PC-3 (cell line): ENCODE measurements at regions not wholly inside any gene's neighbourhood (a gene's known extent, or its start where the extent isn't known, plus 50 kb on each side); places are given as distances from the start of the nearest gene placed in this dataset.

ENCODE experiments used
- ATAC-seq: fragments of 200-7000 bp; cut with Tn5 transposase; 2 replicates; pipeline ENCODE4 v1.9.1; 2020; ENCODE audit warnings: mild to moderate bottlenecking, moderate library complexity
- BruUV-seq: library from RNA; stranded (reverse); fragments of 400-500 nt; replicated peaks from 2 replicates; lab custom pipeline; 2021; lab: Mats Ljungman, UMichigan
- CTCF ChIA-PET: fragments of 300-600 bp; sonication (Branson Sonifier 250); formaldehyde crosslinking; loops from one replicate; lab custom pipeline; 2022; ENCODE audit warnings: antibody characterized with exemption; lab: Charles Lee
- POLR2A ChIA-PET: fragments of 300-600 bp; sonication (Branson Sonifier 250); formaldehyde crosslinking; loops from one replicate; lab custom pipeline; 2022; ENCODE audit warnings: antibody characterized with exemption; ENCODE audit not compliant: unreplicated experiment; lab: Charles Lee
- DNase-seq: peaks from one replicate; pipeline ENCODE4 v3.0.0-alpha.2; 2015
- H2AFZ ChIP-seq: fragments of 300-600 bp; sonication (generic); 2 replicates; pipeline ENCODE4 v1.6.0; 2016; ENCODE audit warnings: antibody characterized with exemption, low read length
- H3F3A ChIP-seq: fragments of 300-600 bp; sonication (generic); one replicate; pipeline ENCODE4 v1.6.0; 2017; ENCODE audit warnings: antibody characterized with exemption, low read length, control low read depth, mild to moderate bottlenecking; ENCODE audit not compliant: unreplicated experiment
- H3K27ac ChIP-seq: fragments of 300-600 bp; sonication (generic); 2 replicates; pipeline ENCODE4 v1.5.1; 2016; ENCODE audit warnings: mild to moderate bottlenecking, low read length
- H3K27me3 ChIP-seq: fragments of 300-600 bp; sonication (generic); 2 replicates; pipeline ENCODE4 v1.6.1; 2016; ENCODE audit warnings: low read length, mixed read lengths
- H3K36me3 ChIP-seq: fragments of 300-600 bp; sonication (generic); 2 replicates; pipeline ENCODE4 v1.6.1; 2016; ENCODE audit warnings: low read depth, mixed run types, low read length, mixed read lengths
- H3K4me1 ChIP-seq: fragments of 300-600 bp; sonication (generic); 2 replicates; pipeline ENCODE4 v1.5.1; 2016; ENCODE audit warnings: low read length; ENCODE audit not compliant: insufficient read depth
- H3K4me2 ChIP-seq: fragments of 300-600 bp; sonication (generic); 2 replicates; pipeline ENCODE4 v1.6.0; 2016; ENCODE audit warnings: low read length
- H3K4me3 ChIP-seq: fragments of 300-600 bp; sonication (generic); 2 replicates; pipeline ENCODE4 v1.5.1; 2016; ENCODE audit warnings: mild to moderate bottlenecking, low read length, mixed read lengths
- H3K79me2 ChIP-seq: fragments of 300-600 bp; sonication (generic); 2 replicates; pipeline ENCODE4 v1.6.1; 2017; ENCODE audit warnings: low read length, mixed read lengths
- H3K9ac ChIP-seq: fragments of 300-600 bp; sonication (generic); 2 replicates; pipeline ENCODE4 v1.6.0; 2016; ENCODE audit warnings: mild to moderate bottlenecking, low read length
- H3K9me2 ChIP-seq: fragments of 300-600 bp; sonication (generic); replicated peaks from 2 replicates; pipeline ENCODE4 v1.6.1; 2016; ENCODE audit warnings: mixed run types, low read length, mixed read lengths
- H3K9me3 ChIP-seq: fragments of 300-600 bp; sonication (generic); 2 replicates; pipeline ENCODE4 v1.6.1; 2016; ENCODE audit warnings: low read length, mixed read lengths
- H4K20me1 ChIP-seq: fragments of 300-600 bp; sonication (generic); 2 replicates; pipeline ENCODE4 v1.6.1; 2016; ENCODE audit warnings: low read length, mixed read lengths
- EZH2 ChIP-seq: fragments of 300-600 bp; sonication (generic); IDR thresholded peaks from one replicate; pipeline ENCODE4 v1.6.1; 2017; ENCODE audit warnings: antibody characterized with exemption, mild to moderate bottlenecking, low read length; ENCODE audit not compliant: unreplicated experiment
- EZH2phosphoT487 ChIP-seq: fragments of 300-600 bp; sonication (generic); IDR thresholded peaks from 2 replicates; pipeline ENCODE4 v1.6.1; 2018; ENCODE audit warnings: mild to moderate bottlenecking, antibody characterized with exemption, low read length, borderline replicate concordance
- intact Hi-C: fragments of 100-400 bp; cut with micrococcal nuclease; formaldehyde crosslinking; loops from 2 replicates; pipeline ENCODE4 v1.9.0; 2023
- TF ChIP-seq, protein P1 (sequence below): fragments of 300-600 bp; sonication (generic); conservative IDR thresholded peaks from 2 replicates; pipeline ENCODE4 v1.5.1; 2017; ENCODE audit warnings: antibody characterized with exemption, low read depth, mild to moderate bottlenecking, low read length

- Histone ChIP-seq H3K4me2 (no peak overlapping the region), H3K9me3 (peaks cover 6% of the 10 kb centered on the region; the same call in 1 of the 2 replicates), H3K9me2 (no peaks in the 10 kb centered on the region), H3K4me3 (no peak overlapping the region), H3K27ac (no peak overlapping the region), H2AFZ (no peak overlapping the region), H3K4me1 (no peaks in the 10 kb centered on the region), H3K9ac (no peak overlapping the region), H3K79me2 (no peaks in the 10 kb centered on the region), H3K27me3 (no peaks in the 10 kb centered on the region), H3F3A (no peaks in the 10 kb centered on the region), H4K20me1 (no peaks in the 10 kb centered on the region), H3K36me3 (no peaks in the 10 kb centered on the region)
- ChIA-PET POLR2A (no interaction called here), CTCF (no interaction called here)
- no TSS peak for BruUV-seq
- no peak for TF ChIP-seq EZH2phosphoT487
- TF ChIP-seq EZH2: no peak
- TF ChIP-seq, protein P1, sequence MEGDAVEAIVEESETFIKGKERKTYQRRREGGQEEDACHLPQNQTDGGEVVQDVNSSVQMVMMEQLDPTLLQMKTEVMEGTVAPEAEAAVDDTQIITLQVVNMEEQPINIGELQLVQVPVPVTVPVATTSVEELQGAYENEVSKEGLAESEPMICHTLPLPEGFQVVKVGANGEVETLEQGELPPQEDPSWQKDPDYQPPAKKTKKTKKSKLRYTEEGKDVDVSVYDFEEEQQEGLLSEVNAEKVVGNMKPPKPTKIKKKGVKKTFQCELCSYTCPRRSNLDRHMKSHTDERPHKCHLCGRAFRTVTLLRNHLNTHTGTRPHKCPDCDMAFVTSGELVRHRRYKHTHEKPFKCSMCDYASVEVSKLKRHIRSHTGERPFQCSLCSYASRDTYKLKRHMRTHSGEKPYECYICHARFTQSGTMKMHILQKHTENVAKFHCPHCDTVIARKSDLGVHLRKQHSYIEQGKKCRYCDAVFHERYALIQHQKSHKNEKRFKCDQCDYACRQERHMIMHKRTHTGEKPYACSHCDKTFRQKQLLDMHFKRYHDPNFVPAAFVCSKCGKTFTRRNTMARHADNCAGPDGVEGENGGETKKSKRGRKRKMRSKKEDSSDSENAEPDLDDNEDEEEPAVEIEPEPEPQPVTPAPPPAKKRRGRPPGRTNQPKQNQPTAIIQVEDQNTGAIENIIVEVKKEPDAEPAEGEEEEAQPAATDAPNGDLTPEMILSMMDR: no peak
- no peak for DNase-seq
- intact Hi-C loops: no loop called here
- ATAC-seq: no peak
Measured at GRCh38 chr7:115522174-115522573, 508.4 kb downstream of the TFEC start.

DNA sequence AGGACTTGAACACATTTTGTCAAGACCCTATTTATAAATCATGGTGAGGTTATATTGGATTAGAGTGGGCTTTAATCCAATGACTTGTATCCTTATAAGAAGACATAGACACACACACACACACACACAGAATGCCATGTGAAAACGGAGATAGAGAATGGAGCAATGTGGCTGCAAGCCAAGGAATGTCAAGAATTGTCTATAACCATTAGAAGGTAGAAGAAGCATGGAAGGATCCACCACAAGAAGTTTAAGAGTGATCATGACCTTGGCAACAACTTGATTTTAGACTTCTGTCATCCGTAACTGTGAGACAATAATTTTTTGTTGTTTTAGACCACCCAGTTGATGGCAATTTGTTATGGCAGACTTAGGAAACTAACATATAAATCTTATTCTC is 514.2 kb downstream of the TFEC start:
- H3K4me2 ChIP-seq: no peak overlapping the region
- BruUV-seq: no TSS peak
- H4K20me1 ChIP-seq: no peaks in the 10 kb centered on the region
- intact Hi-C loops: no loop called here
- CTCF ChIA-PET: no interaction called here
- H3K27me3 ChIP-seq: no peaks in the 10 kb centered on the region
- H3K36me3 ChIP-seq: no peaks in the 10 kb centered on the region
- POLR2A ChIA-PET: interaction anchor here (0.7 kb wide), 1 partner anchor 30 kb away, joined by 10 read pairs; no protein-coding TSS in a partner anchor
- no peak overlapping the region for H3K4me3 ChIP-seq
- DNase-seq (no peak), ATAC-seq (no peak)
- H3F3A ChIP-seq: no peaks in the 10 kb centered on the region
- no peak overlapping the region for H2AFZ ChIP-seq
- no peaks in the 10 kb centered on the region for H3K4me1 ChIP-seq
- no peaks in the 10 kb centered on the region for H3K9me2 ChIP-seq
- H3K79me2 ChIP-seq: no peaks in the 10 kb centered on the region
- H3K27ac ChIP-seq: no peak overlapping the region
- H3K9me3 ChIP-seq: no peaks in the 10 kb centered on the region
- H3K9ac ChIP-seq: no peak overlapping the region
- TF ChIP-seq EZH2phosphoT487 (no peak), EZH2 (no peak)
- TF ChIP-seq, protein P1: no peak

DNA sequence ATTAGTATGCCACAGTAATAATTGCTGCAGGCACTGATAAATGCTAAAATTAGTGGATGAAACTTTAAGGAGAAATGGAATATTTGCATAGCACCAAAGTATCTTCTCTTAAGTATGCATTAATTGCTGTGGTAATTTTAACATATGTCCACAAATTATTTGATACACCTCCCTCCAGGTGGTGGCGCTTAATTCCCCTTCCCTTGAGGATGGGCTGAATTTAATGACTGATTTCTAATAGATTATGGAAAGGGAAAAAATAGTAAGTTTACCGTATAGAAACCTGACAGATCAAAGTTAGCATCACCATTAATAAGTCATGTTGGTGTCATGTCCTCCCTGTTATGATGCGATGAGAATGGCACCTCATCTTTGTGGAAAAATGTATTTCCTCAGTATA is 519.2 kb downstream of the TFEC start:
- no peak overlapping the region for H3K27ac ChIP-seq
- ChIA-PET POLR2A (no interaction called here), CTCF (no interaction called here)
- ATAC-seq: no peak
- no peak overlapping the region for H2AFZ ChIP-seq
- H3K9me2 ChIP-seq: no peaks in the 10 kb centered on the region
- intact Hi-C loops: loop anchor here (5.0 kb wide), 1 partner anchor 166 kb away; no protein-coding TSS in a partner anchor
- no peak overlapping the region for H3K4me2 ChIP-seq
- no peaks in the 10 kb centered on the region for H3K27me3 ChIP-seq
- H3K79me2 ChIP-seq: no peaks in the 10 kb centered on the region
- H3K36me3 ChIP-seq: no peaks in the 10 kb centered on the region
- H3K4me3 ChIP-seq: no peak overlapping the region
- peak; percentile 45 for DNase-seq
- no peaks in the 10 kb centered on the region for H4K20me1 ChIP-seq
- H3K9me3 ChIP-seq: no peaks in the 10 kb centered on the region
- no peaks in the 10 kb centered on the region; the same call in 1 of the 2 replicates for H3K4me1 ChIP-seq
- H3F3A ChIP-seq: no peaks in the 10 kb centered on the region
- H3K9ac ChIP-seq: no peak overlapping the region
- TF ChIP-seq EZH2 (no peak), EZH2phosphoT487 (no peak)
- TF ChIP-seq, protein P1: peak; percentile 53
- no TSS peak for BruUV-seq
